NCI-H2171 (cell line): ENCODE measurements at regions not wholly inside any gene's neighbourhood (a gene's known extent, or its start where the extent isn't known, plus 50 kb on each side); places are given as distances from the start of the nearest gene placed in this dataset.
"Not testable (repeated sequence)": the region's sequence is repeated elsewhere in the genome, so short reads cannot be mapped to it uniquely, and the experiment has no call there.

Experiments used
- DNase-seq: peaks from one replicate; lab custom pipeline; 2025; lab: John Stamatoyannopoulos, UW

DNA sequence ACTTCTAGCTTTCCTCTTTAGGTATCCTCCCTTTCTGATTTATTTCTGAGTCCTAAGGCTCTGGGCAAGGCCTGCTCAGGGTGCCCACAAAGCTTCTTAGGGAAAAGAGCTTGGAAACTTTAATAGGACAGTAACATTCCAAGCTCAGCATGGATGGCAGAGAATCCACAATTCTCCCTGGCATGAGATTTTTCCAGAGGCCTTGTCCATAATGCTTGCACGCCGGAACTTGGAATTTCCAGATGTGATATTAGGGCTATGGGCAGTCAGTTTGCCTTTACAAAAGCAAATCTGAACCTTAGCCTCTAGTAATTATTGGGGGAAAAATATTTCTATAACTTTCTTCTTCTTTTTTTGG, 139.0 kb upstream of the RBMS3 start:
- no peak for DNase-seq

- DNase-seq, result no peak
Measured at GRCh38 chr3:29143151-29143550, 137.7 kb upstream of the RBMS3 start.

DNA sequence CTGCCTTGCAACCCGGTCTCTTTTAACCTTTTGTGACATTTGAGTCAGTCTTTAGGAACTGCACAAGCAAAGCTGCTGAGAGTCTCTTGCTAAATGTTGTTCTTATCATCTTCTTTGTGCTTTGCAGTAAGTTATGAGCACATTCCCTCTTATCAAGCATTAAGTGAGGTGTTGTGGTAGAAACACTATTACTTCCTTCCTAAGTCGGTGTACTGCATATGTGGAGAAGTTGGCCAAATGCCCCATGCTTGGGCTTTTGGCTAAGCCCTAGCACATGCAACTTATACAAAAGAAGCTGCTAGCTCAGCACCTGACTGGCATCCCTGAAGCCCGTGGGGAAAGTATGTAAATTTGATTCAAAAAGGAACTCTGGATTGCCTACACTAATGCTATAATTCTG, 136.5 kb upstream of the RBMS3 start:
- DNase-seq, result no peak

GRCh38 chr3:29144807-29145206, 136.1 kb upstream of the RBMS3 start:
- peak; percentile 44 for DNase-seq

GRCh38 chr3:29145360-29145759, 135.5 kb upstream of the RBMS3 start:
- no peak for DNase-seq

DNA sequence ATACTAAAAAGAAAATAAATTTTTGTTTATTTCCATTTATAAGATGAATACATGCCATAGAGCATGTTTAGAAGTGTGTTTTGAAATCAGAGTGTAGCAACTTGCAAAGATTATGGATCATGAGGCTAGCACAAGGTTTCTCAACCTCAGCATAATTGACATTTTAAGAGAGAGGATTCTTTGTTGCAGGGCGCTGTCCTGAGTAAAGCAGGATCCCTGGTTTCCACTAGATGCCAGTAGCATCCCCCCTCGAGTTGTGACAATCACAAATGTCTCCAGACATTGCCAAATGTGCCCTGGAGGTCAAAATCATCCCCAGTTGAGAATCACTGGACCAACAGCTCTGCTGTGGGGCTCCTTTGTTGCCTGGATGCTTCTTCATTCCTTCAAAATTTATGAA, 128.5 kb upstream of the RBMS3 start:
- no peak for DNase-seq

DNA sequence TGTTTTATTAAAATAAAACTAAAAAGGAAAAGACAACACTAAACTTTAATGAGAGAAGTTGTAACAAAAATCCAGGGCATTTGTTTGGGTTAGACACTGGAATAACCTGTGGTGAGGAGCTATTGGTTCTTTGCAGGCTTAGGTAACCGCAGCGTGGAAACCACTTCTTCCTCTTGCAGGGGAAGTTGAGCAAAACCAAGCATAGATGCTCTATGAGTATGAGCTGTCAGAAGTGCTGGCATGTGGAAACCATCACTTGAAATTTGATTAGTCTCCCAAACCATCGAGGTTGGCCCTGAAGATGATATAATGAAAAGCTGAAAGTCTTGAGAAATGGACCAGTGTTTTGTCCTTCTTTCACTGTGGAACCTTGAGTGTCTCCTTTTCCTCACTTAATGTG, 127.1 kb upstream of the RBMS3 start:
- DNase-seq, result no peak

DNA sequence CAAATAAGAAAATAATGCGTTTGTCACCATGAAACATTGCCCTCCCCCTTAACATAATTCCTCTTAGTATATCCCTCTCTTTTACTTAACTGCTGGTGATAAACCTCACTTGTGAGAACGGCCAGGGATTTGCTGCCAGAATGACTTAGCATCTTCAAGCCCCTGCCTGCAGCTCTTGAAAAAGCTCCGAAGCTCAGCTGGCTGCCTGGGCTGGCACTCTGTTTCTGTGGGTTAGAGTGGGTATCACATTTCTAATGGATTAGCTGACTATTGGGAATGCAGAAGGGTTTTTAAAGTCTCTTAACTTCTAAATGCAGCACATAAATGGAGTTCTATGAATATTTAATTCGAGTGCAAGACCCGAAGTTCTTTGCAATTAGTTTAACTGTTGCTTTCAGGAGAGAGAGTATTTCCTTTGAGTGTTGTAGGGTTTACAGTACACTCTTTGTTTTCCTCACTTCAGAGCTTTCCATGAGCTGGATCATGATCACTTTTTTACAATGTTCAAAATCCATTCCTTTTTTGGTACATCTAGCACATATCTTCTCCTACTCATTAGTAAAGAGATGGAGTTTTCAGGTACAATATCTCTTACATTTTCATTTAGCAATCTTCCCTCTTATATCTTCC, 124.7 kb upstream of the RBMS3 start:
- peak; percentile 66 for DNase-seq

GRCh38 chr3:29164825-29165224, 116.0 kb upstream of the RBMS3 start:
- DNase-seq, result no peak

- no peak for DNase-seq
Measured at GRCh38 chr3:29167180-29167579, 113.7 kb upstream of the RBMS3 start.

- DNase-seq, result no peak
Measured at GRCh38 chr3:29168081-29168480, 112.8 kb upstream of the RBMS3 start.

GRCh38 chr3:29168696-29169095, 112.2 kb upstream of the RBMS3 start:
- no peak for DNase-seq

DNA sequence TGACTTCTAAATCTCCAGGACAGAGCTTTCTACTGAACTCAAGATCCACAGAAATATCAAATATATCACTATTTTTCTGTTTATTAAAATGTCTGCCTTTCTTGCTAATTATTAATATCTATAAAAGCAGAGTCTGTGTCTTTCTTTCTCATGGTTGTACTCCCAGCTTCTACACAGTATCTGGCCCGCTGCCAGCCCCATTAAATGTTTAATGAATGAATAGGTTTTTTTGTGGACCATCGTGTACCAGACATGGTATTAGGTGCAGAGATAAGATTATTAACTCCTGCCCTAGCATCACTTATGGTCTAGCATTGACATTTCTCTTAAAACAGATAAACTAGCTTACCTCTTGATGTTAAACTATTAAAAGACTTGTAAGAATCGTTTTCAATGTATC, 111.4 kb upstream of the RBMS3 start:
- no peak for DNase-seq

DNA sequence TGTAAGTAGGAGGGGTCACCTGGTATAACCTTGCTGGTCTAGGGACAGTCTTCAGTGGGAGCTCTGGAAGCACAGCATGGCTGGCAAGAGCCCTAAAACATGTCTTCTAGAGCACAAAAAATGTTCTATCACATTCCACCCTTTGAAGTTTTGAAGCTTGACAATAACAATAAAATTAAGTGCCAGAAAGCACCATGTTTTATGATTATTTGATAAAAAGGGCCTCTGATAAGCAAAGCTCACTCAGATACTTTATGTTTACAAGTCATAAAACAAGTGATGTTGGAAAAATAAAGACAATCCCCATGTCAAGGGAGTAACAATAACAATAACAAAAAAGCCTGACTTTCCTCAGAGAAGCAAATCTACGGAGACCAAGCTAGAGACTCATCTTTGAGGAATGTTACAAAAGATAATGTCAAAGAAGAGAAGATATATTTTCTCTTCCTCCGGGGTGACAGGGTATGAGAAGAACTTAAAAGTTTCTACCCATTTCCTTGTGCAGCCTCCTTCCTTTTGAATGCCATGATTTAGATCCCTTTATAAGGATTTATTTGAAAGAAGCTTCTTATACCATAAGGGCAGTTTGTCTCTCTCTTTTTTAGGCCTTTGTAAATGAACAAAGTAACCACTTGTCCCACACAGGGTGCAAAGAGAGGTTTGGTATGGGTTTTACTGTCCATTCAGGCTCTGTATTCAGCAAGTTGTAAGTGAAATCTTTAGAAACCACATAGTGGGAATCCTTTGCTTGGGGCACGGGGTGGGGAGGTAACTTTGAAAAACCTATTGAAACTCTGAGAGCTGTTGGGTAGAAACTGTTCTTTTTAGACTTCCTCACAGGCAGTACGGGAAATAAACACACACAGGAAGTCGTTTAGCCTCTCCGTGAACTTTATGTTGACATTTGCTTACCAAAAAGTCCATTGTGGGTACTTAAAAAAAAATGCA, 109.6 kb upstream of the RBMS3 start:
- no peak for DNase-seq

- peak; percentile 47 for DNase-seq
Measured at GRCh38 chr3:29176501-29176900, 104.4 kb upstream of the RBMS3 start.

DNA sequence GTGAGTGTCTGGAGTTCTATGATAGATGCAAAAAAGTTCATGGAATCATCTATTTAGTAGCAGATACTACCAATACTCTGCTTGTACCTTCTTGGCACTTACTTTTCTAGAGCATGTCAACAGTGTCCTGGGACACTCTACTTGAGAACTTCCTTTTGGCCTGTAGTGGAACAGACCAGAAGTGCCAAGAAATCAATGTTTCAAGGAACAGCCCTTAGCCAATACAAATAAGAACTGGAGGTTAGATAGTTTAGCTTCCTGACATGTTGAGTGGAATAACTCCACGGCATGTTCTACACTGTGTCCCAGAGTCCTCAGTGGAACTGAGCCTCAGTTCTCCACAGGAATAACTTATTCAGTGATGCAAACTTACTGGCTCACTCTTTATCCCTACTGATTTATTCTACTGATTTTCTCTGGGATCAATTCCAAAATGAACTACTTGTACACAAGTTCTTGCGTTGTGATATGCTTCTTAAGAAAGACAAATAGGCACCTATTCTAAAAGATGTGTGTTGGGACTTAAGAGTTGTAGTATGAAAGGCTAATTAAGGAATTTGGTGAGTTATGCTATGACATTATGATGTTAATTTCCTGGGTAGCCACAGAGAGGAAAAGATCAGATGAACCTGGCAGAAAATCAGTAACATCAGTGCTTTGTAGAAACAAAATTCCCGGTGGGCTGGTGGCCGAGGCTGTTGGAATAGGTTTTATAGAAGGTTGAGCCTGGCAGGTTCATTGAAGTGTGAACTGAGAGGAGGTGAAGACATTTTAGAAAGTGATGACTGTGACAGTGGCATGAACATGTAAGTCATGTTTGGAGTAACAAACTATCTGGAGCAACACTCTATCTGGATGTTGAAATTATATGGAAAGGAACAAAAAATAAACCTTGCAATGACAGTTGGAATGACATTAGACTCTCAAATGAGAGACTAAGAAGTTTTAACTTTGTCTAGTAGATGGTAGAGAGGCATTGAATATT, 101.8 kb upstream of the RBMS3 start:
- no peak for DNase-seq

DNA sequence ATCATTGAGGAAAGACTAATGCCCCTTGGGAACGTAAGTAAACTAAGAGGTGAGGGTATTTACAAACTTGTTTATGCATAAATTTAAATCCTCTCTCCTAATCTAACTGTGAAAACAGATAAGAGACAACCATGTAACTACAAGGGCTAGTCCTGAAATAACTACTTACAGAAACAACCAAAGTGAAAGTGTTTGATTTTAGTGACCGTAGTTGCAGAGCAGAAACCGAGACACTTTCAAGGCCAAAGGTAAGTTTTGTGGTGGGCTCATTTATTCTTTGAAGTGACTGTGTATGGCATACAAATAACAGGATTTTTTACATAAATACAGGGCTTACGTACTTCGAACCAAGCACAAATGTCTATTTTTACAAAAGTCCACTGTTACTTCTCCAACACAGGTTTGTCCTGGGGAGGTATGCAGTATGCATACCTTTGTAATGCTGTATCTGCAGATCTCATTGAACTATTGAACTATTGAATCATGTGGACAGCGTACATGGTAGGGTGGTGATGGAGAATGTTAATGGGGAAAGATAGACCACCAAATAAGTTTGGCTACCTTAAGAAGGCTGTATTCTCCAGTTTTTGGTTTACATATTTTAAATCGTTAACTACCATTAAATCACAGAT, 99.6 kb upstream of the RBMS3 start:
- DNase-seq, result no peak

GRCh38 chr3:29181872-29182271, 99.0 kb upstream of the RBMS3 start:
- no peak for DNase-seq

- DNase-seq, result not testable (repeated sequence)
Measured at GRCh38 chr3:29182828-29183227, 98.0 kb upstream of the RBMS3 start.

- DNase-seq, result no peak
Measured at GRCh38 chr3:29183346-29184087, 97.4 kb upstream of the RBMS3 start.

DNA sequence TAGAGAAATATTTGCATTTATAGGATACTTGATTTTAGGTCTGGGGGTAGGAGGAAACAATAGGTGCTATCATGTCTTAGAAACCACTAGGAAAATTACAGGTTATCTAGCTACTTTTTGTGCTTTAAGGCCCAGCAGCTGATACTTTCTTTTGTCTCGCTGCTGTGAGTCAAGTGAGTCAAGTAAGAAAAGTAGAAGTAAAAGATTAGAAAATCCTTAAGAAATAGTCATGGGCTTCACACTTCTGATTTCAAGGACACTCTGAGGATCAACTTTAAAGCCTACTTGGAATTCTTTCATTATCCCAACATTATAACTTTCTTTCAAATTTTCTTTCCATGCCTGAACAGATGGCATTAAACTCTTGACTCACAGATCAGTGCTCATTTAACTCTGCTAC, 95.2 kb upstream of the RBMS3 start:
- DNase-seq, result no peak
